Sigmoid colon (tissue), 4 donors: ENCODE measurements at regions not wholly inside any gene's neighbourhood (a gene's known extent, or its start where the extent isn't known, plus 50 kb on each side); places are given as distances from the start of the nearest gene placed in this dataset.

Source experiments
- CTCF ChIP-seq, 4 experiments: fragments of 450-650 bp in 3 of 4; fragments of 200-600 bp in 1 of 4; IDR thresholded peaks; one replicate each; pipeline ENCODE4 v1.5.1; 2016 to 2019; ENCODE audit warnings: antibody characterized with exemption in 4 of 4, mild to moderate bottlenecking in 3 of 4, moderate library complexity in 2 of 4
- EP300 ChIP-seq, 4 donors: sonication (generic); formaldehyde crosslinking; IDR thresholded peaks; one replicate each; pipeline ENCODE4 v1.6.1; 2017; ENCODE audit warnings: antibody characterized with exemption in 4 of 4
- POLR2A ChIP-seq, 2 donors: fragments of 450-650 bp; IDR thresholded peaks; one replicate each; pipeline ENCODE4 v1.6.1; 2016; ENCODE audit warnings: antibody characterized with exemption in 2 of 2, mild to moderate bottlenecking in 2 of 2, moderate library complexity in 2 of 2

GRCh38 chr7:109127145-109127544 lies 557.5 kb downstream of the DNAJB9 start:
- no peak for TF ChIP-seq EP300 (IDR thresholded peaks at IDR 0.05)
- no peak for TF ChIP-seq CTCF (IDR thresholded peaks at IDR 0.05)
- no peak for TF ChIP-seq POLR2A (IDR thresholded peaks at IDR 0.05)
